ENCODE measurements at regions not wholly inside any gene's neighbourhood (a gene's known extent, or its start where the extent isn't known, plus 50 kb on each side); places are given as distances from the start of the nearest gene placed in this dataset.
A peak's percentile ranks its signal among the peaks of the same experiment; 100 is the strongest.
"Not testable (repeated sequence)": the region's sequence is repeated elsewhere in the genome, so short reads cannot be mapped to it uniquely, and the experiment has no call there.

DNA sequence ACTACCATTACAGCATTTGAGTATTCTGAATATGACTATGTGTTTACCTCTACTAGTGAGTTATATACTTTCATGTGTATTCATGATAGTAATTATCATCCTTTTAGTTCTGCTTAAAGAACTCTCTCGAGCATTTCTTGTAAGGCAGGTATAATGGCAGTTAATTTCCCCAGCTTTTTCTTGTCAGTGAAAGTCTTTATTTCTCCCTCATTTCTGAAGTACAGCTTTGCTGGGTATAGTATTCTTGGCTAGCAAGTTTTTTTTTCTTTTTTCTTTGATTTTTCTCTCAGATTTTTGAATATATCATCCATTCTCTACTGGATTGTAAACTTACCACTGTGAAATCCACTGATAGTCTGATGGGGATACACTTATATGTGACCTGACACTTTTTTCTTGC lies 165.9 kb upstream of the ARHGAP5 start:
- no peak for DNase-seq (ENCODE audit: low read depth in 1 of 2, low spot score in 1 of 2)

DNA sequence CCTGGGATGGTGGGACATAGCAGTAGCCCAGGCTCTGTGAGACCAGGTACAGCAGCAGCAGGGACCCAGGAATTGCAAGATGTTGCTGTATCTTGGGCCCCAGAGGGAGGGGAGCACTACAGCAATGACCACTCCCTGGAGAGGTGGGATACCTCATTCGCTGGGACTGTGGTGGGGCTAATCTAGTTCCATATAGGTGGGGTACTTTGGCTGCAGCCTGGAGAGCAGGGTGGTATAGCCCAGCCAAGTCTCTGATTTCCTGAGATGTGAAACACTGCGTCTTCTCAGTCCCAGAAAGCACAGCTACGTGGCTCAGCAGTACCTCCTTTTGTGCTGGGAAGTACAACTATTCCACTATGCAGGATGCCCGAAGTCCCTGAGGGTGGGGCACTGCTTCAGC lies 163.7 kb upstream of the ARHGAP5 start:
- DNase-seq (ENCODE audit: low read depth in 1 of 2, low spot score in 1 of 2) = no peak

DNA sequence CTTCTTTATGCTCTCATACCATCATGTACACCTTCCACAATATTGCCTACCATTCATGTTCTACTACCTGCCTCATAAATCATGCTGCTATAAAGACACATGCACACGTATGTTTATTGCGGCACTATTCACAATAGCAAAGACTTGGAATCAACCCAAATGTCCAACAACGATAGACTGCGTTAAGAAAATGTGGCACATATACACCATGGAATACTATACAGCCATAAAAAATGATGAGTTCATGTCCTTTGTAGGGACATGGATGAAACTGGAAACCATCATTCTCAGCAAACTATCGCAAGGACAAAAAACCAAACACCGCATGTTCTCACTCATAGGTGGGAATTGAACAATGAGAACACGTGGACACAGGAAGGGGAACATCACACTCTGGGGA lies 158.8 kb upstream of the ARHGAP5 start:
- DNase-seq (ENCODE audit: low read depth in 1 of 2, low spot score in 1 of 2) = not testable (repeated sequence)

DNA sequence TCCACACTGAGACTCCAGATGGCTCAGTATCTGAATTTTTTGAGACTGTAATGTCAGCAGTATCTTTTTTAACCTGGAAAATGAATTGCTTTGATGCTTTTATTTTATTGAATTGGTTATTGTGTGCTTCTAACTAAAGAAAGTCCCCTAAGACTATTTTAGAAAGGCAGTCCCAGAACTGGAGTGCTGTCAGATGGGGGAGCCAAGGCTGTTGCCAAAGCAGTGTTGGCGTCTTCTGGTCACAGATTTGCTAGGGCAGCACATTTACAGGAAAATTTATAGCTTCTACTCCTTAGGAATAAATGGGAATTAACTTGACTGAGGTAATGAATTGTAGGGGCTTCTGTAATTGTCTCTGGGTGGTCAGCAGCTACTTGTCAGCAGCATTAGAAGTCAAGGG lies 157.1 kb upstream of the ARHGAP5 start:
- no peak for DNase-seq (ENCODE audit: low read depth in 1 of 2, low spot score in 1 of 2)

DNA sequence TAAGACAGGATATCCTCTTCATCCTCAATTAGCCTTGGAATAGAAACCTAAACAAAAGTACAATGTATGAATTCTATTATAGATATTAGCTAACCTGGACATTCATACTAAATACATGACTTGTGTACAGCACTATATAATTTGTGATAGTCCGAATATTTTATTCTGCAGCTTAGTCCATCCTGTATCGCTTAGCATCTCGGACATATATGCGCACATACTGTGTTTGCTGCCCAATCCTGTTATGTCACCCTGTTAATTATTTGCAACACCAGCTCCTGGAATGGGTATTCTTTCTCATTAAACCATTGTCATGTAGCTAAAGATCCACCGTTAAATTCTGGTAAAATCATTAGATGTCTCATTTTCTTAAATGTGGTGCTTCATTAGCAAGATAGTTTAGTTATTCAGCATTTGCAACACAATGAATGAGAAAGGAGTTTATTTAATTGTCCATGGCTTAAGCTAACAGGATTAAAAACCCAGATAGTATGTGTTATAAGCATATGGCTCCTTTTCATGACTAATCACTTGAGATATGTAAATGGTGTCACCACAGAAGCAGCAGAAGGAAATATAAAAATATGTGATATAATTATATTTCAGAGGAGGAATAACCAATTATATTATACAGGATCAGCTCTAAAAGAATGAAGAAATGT lies 156.0 kb upstream of the ARHGAP5 start:
- DNase-seq (ENCODE audit: low read depth in 1 of 2, low spot score in 1 of 2) = no peak

DNA sequence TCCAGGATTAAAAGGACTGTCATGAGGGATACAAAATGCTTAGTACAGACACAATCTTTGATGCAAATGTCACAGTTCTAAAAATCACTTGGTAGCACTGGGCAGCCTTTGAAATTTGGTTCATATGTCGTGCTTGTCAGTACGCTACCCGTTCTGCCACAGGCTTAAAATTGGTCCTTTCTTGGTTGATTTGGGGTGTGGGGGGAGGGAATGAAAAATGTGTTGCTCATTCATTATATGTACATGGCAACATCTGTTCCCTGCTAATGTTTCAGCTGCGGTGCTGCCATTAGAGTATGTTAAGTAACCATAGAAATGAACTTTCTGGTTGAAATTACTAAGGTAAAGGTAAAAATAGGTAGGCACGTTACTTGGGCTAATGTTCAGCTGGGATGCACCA lies 155.4 kb upstream of the ARHGAP5 start:
- DNase-seq (ENCODE audit: low read depth in 1 of 2, low spot score in 1 of 2) = no peak

DNA sequence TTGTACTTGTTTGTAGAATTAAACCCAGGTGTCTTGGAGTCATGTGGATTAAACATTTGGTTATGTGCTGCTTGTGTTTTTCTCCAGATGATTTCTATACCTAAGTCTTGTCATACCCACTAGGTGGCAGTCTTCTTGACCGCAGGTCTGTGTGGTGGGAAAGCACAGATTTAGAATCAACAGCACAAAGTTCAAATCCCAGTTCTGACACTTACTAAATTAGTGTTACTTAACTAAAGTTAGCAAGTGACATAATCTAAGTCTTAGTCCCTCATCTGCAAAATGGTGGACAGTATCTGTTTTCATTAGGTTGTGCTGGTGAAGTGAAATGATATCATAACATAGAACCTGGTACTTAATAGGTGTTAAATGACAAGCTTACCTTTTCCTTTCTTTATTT lies 151.0 kb upstream of the ARHGAP5 start:
- no peak for DNase-seq (ENCODE audit: low read depth in 1 of 2, low spot score in 1 of 2)

DNA sequence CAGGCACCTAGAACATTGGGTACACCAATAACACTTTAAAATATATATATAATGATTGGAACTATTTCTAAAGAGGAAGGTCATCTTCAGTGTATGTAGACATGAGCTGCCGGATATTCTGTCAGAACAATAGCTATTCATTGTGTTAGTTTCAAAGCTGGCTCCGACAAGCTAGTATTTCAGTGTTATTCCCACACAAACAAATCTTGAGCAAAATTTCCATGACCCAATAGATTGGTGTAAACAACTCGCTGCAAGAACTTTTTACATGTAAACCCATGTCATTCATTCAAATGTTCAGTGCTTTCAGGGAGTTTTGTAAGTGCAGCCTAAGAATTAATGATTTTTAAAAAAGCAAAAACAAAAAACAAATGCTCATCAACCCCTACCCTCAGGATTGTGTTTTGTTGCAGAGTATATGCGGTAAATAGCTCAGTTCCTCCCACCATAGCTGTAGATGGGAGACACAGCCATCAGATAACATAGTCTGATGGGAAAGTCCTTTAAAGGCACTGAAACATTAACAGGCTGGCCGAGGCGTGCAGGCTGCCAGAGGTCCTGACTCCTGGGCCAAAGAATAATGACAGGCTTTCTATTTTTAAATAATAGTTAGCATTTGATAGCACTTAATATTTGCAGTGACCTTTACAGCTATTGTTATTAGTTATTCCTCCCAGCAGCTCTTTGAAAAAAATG lies 150.3 kb upstream of the ARHGAP5 start:
- no peak for DNase-seq (ENCODE audit: low read depth in 1 of 2, low spot score in 1 of 2)

DNA sequence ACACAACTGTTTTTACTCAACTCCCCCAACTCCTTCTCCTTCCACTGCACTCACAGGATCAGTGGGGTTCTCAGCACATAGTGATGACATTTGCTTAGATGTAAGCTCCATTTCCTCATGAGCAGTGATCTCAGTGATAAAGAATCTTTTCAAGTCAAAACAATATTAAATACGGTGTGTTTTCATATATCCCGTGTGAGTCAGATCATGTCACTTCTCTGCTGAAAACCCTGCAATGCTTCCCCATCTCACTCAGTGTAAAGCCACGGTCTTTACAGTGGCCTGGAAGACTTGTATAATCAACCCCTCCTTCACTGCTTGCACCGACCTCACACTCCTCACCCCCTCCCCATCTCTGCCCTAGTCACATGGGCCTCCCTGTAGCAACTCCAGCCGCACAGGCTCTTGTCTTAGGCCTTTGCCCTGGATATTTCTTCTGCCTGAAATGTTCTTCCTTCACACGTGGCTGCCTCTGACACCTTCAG lies 149.7 kb upstream of the ARHGAP5 start:
- no peak for DNase-seq (ENCODE audit: low read depth in 1 of 2, low spot score in 1 of 2)

DNA sequence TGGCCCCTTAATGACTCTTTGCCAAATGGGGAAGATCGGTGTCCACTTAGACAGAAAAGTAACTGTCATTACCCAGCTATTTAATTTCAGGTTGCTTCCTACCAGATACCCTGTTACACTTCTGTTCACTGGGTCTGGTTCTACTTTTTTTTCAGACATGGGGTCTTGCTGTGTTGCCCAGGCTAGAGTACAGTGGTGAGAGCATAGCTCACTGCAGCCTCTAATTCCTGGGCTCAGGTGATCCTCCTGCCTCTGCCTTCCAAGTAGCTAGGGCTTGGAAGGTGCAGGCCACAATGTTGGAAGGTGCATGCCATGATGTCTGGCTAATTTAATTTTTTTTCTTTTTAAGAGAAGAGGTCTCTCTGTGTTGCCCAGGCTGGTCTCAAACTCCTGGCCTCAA lies 147.0 kb upstream of the ARHGAP5 start:
- no peak for DNase-seq (ENCODE audit: low read depth in 1 of 2, low spot score in 1 of 2)

DNA sequence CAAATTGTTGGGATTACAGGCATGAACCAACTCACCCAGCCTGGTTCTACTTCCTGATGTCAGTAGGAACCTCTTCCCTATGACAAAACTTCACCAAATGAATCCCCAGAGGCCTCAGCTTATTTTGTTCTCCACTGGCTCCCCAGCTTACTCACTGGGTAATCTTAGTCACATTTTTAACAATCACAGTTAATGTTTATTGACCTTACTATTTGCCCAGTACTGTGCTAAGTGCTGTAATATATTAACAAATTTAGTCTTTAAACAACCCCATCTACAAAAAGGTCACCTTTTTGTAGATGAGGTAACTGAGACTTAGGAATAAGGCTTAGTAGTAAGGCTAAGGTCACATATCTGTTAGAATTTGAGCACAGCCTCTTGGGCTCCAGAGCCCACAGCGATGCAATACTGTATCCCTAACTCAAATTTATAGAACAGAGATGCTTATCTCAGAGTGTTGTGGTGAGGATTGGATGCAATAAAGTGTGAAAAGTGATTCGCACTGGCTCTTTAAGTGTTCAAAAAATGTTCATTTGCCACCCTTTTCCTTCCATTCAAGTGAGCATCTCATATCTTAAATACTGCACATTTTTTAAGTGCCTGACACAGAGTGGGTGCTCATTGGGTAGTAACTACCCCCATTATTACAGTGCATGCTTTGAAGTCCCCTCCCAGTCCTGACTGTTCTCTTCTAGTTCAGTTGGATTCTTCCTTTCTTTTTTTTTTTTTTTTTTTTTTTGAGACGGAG lies 146.4 kb upstream of the ARHGAP5 start:
- DNase-seq (ENCODE audit: low read depth in 1 of 2, low spot score in 1 of 2) = no peak

DNA sequence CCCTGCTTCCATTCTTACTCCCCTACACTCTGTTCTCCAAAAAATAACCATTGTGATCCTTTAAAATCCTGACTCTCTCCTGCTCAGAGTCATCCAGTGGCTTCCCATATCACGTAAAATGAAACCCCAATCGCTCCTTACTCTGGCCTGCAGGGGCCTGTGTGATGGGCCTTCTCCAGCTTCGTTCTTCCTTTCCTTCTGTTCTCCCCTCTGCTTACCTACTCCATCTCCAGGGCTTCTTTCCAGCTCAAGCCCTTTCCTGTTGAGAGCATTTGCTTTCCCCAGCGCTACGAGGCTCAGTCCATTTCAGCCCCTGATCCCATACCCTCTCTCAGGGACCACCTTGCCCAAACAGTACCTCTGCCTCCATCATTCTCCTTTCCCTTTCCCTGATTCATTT lies 144.4 kb upstream of the ARHGAP5 start:
- DNase-seq (ENCODE audit: low read depth in 1 of 2, low spot score in 1 of 2) = no peak

DNA sequence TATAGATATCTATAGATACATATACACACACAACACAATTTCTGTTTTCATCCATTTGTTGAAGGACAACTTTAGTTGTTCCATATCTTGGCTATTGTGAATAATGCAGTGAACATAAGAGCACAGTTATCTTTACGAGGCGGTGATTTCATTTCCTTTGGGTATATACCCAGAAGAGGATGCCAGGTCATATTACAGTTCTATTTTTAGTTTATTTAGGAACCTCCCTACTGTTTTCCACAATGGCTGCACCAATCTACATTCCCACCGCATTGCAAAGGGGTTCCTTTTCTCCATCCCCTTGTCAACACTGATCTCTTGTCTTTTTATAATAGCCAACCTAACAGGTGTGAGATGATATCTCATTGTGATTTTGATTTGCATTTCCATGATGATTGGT lies 143.4 kb upstream of the ARHGAP5 start:
- no peak for DNase-seq (ENCODE audit: low read depth in 1 of 2, low spot score in 1 of 2)

DNA sequence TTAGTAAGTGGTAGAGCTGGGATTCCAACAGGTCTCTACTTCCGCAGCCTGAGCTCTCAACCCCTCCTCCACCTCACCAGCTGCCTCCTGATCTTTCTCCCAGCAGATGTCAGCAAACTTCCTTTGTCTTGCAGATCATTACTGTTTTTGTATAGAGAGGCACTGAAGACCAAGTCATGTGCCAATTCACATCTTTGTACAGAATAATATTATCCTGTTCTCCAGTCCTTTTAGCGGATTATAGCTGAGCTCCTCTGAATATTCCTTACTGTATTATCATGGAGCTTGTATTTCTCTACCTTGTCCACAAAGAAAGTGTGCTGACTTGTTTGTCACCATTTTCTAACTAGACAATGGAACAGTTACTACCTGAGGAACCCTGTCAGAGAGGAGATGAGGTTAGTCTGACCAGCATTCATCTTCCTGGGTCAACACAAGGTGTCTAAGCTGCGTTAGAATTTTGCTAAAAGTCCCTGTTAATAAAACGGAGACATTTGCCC lies 142.3 kb upstream of the ARHGAP5 start:
- no peak for DNase-seq (ENCODE audit: low read depth in 1 of 2, low spot score in 1 of 2)

DNA sequence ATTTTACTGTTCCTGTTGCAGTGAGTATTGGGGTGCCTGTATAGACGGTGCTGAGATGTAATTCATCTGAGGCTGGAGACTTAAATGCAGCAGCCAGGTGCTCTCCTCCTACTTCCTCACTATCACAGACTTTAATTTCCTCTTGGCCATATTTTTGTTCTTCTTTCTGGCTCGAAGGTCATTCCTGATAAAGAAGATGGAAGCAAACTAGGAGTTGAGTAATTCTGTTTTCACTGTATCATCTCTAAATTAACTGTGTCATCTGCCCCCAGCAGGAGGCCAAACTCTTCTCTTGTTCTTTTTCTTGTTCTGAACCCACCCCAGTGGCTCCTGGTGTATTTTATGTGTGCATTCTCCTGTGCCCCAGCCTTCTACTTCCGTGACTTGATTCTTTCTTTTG lies 141.7 kb upstream of the ARHGAP5 start:
- DNase-seq (ENCODE audit: low read depth in 1 of 2, low spot score in 1 of 2) = no peak

DNA sequence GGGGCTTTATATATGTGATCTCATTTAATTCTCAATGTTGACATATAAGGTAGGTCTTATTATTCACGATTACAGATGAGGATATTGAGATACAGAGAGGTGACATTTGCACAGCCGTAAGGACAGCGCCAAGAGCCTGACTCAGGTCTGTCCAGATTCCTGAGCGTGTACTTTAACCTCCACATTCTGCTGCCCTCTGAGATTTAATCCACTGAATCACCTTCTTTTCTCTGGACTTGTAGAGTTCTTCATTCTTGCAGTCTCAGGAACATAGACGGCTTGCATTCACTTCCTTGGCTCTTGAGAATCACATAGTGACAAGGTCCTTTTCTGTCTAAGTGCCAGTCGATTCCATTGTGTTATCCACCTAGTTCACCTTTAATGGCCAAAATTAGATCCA lies 141.0 kb upstream of the ARHGAP5 start:
- no peak for DNase-seq (ENCODE audit: low read depth in 1 of 2, low spot score in 1 of 2)

DNA sequence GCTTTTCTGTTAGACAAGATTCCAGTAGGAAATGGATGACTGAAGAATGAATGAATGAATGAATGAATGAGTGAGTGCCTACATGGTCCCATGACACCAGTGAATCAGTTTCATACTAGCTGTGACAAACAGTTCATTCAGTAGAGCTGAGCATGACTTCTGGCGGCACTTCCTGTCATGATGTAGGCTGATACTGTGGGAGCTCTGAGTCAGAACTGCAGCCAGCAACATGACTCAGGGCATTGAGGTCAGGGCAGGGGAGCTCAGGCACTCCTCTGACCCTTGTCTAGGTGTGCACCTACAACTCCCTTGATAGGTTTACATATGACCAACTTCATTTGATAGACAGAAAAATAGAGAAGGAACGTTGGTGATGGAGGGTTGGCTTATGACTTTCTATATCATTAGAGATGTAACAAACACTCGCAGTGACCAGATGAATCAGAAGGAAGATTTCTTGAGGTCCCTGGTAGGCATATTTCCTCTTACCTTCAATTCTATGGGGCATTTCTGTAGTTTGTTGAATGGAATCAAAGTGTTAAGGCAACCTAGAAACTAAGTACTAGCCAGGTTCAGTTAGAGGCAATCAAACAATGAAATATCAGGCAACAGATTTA lies 139.3 kb upstream of the ARHGAP5 start:
- DNase-seq (ENCODE audit: low read depth in 1 of 2, low spot score in 1 of 2) = peak in 1 of 2 donors; percentile 44

DNA sequence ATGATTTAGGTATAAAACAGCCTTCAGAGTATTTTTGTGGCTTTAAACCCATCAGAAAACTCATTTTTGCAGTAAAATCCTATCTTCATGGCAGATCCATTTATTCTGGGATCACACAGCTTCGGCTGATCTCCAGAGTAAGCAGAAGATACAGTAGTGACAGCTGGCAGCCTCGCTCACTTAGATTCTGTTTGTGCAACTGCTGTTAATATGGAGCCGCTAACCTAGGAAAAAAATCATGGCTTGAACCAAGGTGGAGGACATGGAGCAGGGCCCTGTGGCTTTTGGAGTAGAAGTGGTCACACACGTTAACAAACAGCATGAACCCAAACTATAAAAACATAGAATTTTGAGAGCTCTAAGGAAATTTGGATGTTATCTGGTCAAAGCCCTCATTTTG lies 137.2 kb upstream of the ARHGAP5 start:
- DNase-seq (ENCODE audit: low read depth in 1 of 2, low spot score in 1 of 2) = no peak

DNA sequence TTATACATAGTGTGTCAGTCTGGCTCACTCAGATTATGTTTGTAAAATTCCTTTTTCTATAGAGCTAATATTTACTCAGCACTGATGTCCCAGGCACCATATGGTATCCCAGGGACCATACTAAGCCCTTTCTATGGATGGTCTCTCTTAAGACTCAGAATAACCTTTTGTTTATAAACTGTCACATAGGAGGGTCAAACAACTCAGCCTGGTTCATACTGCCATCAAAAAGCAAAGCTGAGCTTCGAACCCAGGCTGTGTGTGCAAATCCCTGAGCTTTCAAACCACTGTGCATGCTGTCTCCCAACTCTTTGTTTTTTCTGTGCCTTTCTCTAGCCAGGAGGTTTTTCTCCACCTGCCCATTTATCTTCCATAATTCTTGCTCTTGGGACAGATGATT lies 135.6 kb upstream of the ARHGAP5 start:
- DNase-seq (ENCODE audit: low read depth in 1 of 2, low spot score in 1 of 2) = no peak

DNA sequence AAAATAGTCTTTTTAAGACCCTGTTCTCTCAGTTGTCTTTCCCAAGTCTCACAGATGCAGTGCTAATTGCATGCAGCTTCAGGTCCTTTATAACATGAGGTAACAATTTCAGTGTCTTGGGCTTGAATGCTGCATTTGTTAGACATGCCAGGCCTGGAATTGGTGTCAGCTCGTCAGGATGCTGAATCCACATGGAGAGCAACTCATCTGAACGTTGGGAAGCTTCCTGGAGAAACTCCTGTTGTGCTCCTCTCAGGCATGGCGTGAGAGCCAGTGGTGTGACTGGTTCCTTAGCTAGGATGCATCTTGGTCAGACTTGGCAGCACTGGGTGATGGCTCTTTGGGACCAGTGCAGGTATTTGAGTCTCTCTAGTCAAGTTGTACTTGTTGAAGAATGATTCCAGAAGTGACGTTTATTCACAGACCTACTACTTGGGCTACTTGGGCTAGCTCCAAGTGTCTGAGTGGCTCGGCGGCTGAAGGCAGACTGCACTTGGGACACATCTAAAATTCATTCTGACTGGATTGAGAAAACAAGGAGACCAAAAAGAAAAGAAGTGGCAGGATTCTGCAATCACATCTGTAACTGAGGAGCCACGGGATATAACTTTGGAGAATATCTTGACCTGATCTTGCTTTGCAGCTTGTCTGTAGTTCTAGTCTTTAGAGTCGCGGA lies 134.8 kb upstream of the ARHGAP5 start:
- no peak for DNase-seq (ENCODE audit: low read depth in 1 of 2, low spot score in 1 of 2)

DNA sequence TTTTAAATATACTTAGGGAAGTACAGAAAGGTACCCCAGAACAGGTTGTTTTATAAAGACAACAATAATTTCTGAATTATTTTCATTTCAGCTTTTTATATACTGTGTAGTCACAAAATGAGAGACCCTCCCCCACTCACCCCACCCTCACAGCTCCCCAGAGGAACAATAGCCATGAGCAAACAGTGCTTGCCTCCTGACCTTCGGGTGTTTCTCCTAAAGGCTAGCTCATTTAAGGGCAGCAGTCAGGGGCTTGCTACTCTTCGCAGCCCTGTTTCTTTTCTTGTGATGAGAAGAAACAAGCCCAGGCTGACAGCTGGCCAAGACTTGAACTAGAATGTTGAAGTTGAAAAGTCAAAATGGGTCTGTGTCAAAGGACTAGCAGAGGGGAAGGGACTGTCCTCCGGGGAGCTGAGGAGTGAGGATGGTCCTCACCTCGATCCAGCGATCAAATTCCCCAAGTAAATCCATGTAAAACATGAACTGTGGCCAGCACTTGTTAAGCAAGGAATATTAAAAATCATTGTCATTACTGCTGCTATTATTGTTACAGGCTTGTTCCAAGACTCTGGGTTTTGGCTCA lies 133.8 kb upstream of the ARHGAP5 start:
- no peak for DNase-seq (ENCODE audit: low read depth in 1 of 2, low spot score in 1 of 2)

All from activated T-helper 1 cell treated with anti-CD3 and anti-CD28 coated beads, Interleukin-2, amount 50 U/mL, for 16 hours (primary cell).